Stimulated activated CD4-positive, alpha-beta T cell treated with anti-CD3 and anti-CD28 coated beads, Interleukin-1b, Interleukin-23, amount 100 ng/mL, for 4 hours (primary cell): ENCODE measurements at regions not wholly inside any gene's neighbourhood (a gene's known extent, or its start where the extent isn't known, plus 50 kb on each side); places are given as distances from the start of the nearest gene placed in this dataset.

Source experiments
- DNase-seq, 2 donors: peaks; one replicate each; pipeline ENCODE4 v3.0.0-alpha.2; 2020; ENCODE audit warnings: low read depth in 2 of 2

DNA sequence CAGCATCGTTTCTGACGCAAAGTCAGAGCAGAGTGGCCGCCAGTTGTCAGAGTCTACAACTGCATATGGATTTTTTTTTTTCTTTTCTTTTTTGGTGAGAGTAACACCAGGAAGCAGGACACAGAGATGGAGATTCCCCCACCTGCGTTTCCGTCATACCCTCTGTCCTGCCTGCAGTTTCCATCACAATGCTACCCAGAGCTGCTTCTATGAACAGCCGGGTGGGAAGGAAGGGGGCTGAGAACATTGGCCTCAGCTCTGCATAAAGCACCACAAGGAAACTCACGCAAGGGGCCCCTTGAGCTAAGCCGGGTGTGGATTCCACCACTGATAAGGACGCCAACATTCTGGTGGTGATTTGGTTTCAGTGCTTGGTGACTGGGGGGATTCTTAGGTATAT lies 183.5 kb upstream of the AFDN start:
- no peak for DNase-seq

DNA sequence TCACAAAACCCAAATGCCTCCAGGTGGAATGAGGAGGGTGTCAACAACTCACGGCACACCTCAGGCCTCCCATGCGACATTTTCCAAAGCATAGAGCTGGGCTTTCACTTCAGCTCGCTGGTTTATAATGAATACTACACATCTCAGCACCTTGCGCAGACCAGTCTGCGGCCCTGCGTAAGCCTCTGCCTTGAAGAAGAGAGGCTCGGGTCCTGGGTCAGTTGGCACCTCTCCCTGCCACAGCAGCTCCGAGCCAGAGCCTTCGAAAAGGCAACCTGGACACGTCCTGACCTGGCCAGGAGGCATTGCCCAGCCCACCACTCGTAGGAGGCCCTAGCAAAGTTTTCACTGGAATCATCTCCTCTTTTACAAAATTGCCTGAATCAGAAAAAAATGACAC lies 183.0 kb upstream of the AFDN start:
- DNase-seq: no peak

DNA sequence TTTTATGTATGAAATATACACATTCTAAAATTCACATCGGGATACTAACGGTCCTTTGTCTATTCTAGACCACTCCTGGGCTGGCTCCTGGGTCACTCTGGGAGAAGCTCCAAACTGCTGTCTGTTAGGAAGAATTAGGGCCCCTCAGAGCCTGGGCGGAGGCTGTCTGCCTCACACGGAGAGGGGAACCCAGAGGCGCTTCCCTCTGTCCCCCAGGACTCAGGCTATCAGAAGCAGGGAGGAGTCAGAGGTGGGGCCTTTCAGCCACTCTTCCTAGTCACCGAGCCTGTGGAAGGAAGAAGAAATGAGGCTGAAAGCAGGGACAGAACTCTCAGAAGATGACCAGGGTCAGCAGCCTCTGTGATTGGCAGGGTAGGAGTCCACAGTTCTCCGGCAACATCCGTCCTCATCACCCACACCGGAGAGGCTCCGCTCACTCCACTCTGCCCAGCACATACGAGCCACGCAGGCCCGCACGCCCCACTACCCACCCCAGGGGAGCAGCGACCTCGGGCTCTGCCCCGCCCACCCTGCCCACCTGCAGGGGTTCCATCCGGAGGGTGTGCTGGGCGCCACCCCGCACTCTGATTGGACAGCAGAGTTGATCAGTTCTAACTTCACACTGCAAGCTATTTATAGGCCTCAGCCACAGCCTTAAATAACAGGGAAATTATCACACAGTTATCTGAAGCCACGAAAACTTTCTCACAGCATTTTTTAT lies 182.1 kb upstream of the AFDN start:
- no peak for DNase-seq

DNA sequence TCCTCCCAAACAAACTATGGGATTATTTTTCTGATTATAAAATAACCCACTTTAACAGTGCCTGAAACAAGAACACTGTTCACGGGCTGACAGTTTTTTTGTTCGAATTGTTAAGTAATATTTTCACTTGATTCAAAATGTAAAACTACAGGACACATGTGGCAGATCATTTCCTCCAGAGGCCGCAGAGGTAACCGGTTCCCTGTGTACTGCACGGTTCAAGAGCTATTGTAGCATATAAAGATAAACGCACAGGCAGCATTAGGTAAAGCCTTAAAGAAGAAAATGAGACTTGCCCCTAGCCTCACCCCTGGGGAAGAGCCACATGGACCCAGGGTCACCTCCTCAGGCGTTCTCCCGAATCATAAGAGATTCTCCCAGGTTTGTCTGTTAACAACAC lies 181.3 kb upstream of the AFDN start:
- DNase-seq: no peak

DNA sequence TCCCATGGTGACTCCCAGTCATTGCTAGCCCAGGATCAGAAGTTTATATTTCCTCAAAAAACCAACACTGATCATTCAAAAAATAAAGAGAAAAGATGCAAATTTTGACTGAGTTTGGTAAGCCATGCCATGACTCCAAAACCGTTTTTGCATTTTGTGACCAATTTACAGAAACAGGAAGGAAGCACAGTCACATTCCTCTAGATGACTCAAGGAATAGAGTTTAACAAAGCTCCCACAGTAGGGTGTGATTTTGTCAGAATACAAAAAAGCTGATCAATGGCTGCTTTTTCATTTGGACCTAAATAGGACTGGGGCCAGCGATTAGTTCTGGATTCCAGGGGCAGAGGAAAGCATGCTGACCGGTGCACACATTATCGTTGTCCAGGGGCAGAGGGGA lies 179.4 kb upstream of the AFDN start:
- no peak for DNase-seq

GRCh38 chr6:167647737-167648470 lies 178.8 kb upstream of the AFDN start:
- no peak for DNase-seq

GRCh38 chr6:167648501-167649278 lies 178.0 kb upstream of the AFDN start:
- no peak for DNase-seq

- DNase-seq: no peak
These were observed 177.2 kb upstream of the AFDN start for GRCh38 chr6:167649476-167649875.

- DNase-seq: no peak
These were observed 175.9 kb upstream of the AFDN start for GRCh38 chr6:167650730-167651317.

DNA sequence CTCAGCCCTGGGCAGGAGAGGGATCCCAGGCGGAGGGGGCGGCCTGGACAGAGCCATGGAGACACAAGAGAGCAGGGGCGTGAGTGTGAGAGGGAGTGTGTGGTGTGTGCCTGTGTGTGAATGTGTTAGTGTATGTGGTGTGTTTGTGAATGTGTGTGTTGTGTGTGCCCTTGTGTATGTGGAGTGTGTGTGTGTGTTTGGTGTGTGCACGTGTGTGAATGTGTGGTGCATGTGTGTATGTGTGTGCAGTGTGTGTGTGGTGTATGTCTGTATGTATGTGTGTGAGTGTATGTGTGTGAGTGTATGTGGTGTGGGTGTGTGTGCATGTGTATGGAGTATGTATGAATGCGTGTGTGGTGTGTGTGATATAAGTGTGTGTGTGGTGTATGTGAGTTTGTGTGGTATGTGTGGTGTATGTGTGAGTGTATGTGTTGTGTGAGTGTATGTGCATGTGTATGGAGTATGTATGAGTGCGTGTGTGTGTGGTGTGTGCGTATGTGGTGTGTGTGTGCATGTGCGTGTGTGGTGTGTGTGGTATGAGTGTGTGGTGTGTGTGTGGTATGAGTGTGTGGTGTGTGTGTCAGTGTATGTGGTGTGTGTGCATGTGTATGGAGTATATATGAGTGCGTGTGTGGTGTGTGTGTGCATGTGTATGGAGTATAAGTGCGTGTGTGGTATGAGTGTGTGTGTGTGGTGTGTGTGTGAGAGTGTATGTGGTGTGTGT lies 175.2 kb upstream of the AFDN start:
- no peak for DNase-seq

DNA sequence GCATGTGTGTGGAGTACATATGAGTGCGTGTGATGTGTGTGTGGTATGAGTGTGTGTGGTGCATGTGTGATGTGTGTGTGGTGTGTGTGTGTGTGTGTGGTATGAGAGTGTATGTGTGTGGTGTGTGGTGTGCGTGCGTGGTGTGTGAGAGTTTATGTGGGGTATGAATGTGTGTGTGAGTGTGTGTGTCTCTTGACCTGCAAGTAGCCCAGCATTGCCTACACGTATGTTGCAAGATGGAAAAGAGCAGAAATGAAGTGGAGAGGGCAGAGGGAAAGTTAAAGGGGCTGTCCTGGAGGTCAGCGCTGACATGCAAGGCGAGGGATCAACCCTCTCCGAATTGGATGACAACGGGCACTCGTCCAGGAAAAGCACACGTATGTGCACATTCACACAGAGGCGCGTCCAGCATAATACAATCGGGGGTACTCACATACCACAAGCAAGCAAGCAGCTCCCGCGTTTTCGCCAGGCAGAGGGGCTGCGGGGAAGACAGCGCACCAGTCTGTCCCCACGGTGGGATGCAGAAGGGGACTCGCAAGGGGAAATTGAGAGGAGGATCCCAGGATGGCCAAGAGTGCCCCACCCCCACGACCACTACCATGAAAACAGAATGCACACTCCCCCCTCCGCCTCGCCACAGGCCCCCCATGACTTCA lies 174.5 kb upstream of the AFDN start:
- no peak for DNase-seq

GRCh38 chr6:167652701-167653095 lies 174.0 kb upstream of the AFDN start:
- no peak for DNase-seq

DNA sequence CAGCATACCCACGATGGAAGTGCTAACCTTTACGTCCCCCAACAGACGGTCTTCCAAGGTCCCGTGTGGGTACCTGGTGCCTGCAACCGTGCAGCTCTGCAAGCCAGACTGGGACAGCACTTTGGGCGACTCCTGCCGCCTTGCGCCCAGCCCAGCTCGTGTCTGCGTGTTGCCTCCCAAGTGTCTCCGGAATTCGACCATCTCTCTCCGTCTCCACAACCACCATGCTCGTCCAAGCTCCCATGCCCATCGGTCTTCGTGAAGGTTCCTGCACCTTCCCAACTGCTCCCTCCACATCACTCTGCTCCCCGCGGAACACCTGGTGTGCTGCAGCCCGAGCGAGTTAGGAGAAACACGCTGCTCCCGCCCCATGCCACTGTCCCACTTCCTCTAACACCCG lies 173.2 kb upstream of the AFDN start:
- no peak for DNase-seq

DNA sequence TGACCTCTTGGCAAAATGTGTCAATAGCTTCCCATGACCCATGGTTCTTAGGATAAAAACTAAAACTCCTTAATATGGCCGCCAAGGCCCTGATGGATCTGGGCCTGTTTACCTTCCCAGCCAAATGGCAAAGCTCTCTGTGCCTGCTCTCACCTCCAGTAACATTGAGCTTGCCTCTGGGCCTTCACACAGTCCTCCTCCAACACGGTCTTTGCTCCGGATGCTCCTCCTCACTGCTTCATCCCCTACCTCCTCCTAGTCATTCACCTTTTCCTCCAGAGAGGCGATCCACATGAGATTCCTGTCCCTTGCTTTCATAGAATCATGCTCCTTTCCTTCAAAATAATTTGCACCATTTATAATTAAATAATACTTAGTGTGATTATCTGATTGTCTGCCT lies 172.3 kb upstream of the AFDN start:
- no peak for DNase-seq

- DNase-seq: no peak
These were observed 171.4 kb upstream of the AFDN start for GRCh38 chr6:167655174-167655821.

- DNase-seq: no peak
These were observed 168.6 kb upstream of the AFDN start for GRCh38 chr6:167658106-167658505.

GRCh38 chr6:167659046-167659445 lies 167.7 kb upstream of the AFDN start:
- no peak for DNase-seq

GRCh38 chr6:167660424-167660823 lies 166.3 kb upstream of the AFDN start:
- no peak for DNase-seq

GRCh38 chr6:167660944-167661551 lies 165.7 kb upstream of the AFDN start:
- DNase-seq: no peak

DNA sequence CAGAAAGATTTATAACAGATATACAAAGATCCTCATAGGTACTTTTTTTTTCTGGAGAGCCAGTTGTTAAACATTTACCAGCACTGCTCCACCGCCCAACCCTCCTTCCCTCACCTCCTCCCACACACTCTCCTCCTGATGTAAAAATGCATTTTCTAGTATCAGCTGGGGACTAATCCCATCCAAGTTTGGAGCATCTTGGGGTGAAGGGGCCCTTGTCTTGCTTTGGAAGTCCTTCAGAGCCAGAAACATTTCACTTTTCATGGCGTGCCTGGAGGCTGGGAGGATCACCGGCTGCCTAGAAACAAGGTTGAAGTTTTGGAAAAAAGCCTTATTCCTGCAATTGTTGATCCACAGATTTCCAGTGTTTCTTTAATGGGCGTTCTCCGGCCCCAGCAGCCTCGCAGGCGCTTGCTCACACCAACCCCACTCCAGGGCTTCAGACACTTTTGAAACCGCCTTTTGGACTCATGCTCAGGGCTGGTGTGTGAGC lies 165.1 kb upstream of the AFDN start:
- no peak for DNase-seq
